Sigmoid colon (tissue), 4 donors: ENCODE measurements at regions not wholly inside any gene's neighbourhood (a gene's known extent, or its start where the extent isn't known, plus 50 kb on each side); places are given as distances from the start of the nearest gene placed in this dataset.

ENCODE experiments used
- POLR2A ChIP-seq, 2 donors: fragments of 450-650 bp; IDR thresholded peaks; one replicate each; pipeline ENCODE4 v1.6.1; 2016; ENCODE audit warnings: antibody characterized with exemption in 2 of 2, mild to moderate bottlenecking in 2 of 2, moderate library complexity in 2 of 2
- POLR2AphosphoS5 ChIP-seq, 4 donors: sonication (generic); formaldehyde crosslinking; IDR thresholded peaks; one replicate each; pipeline ENCODE4 v1.6.1; 2017; ENCODE audit warnings: antibody characterized with exemption in 4 of 4
- TF ChIP-seq, protein P1 (sequence below), 4 experiments: fragments of 450-650 bp in 3 of 4; fragments of 200-600 bp in 1 of 4; IDR thresholded peaks; one replicate each; pipeline ENCODE4 v1.5.1; 2016 to 2019; ENCODE audit warnings: antibody characterized with exemption in 4 of 4, mild to moderate bottlenecking in 3 of 4, moderate library complexity in 2 of 4

DNA sequence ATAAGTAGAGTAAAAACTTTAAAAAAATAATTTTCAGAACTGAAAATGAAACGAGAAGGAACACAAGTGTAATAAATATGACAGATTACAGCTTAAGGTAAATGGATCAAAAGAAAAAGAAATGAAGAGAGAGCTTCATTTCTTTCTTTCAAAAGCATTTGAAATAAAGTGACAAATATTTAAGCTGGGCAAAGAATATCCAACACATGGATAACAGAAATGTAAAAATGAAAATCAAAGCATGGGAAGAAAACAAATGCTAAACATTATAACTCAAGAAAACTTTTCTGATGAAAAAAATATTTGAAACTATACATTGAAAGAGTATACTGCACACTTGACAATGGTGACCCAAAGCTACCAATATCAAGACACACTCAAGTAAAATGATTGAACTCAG, 143.6 kb upstream of the IRX5 start:
- TF ChIP-seq, protein P1, sequence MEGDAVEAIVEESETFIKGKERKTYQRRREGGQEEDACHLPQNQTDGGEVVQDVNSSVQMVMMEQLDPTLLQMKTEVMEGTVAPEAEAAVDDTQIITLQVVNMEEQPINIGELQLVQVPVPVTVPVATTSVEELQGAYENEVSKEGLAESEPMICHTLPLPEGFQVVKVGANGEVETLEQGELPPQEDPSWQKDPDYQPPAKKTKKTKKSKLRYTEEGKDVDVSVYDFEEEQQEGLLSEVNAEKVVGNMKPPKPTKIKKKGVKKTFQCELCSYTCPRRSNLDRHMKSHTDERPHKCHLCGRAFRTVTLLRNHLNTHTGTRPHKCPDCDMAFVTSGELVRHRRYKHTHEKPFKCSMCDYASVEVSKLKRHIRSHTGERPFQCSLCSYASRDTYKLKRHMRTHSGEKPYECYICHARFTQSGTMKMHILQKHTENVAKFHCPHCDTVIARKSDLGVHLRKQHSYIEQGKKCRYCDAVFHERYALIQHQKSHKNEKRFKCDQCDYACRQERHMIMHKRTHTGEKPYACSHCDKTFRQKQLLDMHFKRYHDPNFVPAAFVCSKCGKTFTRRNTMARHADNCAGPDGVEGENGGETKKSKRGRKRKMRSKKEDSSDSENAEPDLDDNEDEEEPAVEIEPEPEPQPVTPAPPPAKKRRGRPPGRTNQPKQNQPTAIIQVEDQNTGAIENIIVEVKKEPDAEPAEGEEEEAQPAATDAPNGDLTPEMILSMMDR (IDR thresholded peaks at IDR 0.05) = no peak
- TF ChIP-seq POLR2A (IDR thresholded peaks at IDR 0.05) (no peak), POLR2AphosphoS5 (IDR thresholded peaks at IDR 0.05) (no peak)
